ENCODE measurements at regions not wholly inside any gene's neighbourhood (a gene's known extent, or its start where the extent isn't known, plus 50 kb on each side); places are given as distances from the start of the nearest gene placed in this dataset.

DNA sequence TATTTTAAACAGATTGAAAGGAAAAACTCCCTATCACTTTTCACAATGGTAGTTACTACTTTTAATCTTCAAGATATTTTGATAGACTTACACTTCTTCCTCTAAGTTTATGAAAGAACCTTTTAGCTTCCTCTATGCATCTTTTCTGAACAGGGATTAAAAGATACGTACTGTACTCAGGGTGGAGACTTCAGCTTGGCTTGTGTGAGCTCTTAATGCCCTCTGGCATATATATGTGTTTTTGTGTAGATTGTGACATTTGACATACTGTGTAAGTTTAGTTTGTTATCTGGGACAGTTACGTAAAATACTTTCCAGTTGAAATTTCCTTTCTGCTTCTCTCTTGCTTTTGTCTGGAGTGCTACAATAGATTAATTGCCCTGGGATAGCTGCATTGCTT is 109.3 kb upstream of the NUDT6 start:
- DNase-seq: no peak

DNA sequence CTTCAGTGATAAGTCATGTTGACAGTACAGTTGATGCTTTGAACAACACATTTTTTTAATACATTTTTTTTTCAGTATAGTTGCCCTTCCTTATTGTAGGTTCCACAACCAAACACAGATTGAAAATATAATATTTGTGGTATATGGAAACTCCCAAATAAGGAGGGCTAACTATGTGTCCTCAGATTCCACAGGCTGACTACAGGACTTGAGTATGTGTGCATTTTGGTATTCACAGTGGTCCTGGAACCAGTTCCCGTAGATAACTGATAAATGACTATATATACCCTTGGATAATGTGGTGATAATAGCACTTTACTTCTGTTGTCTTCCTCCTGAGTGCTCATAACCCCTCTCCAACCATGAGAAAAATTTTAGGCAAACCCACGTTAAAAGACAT is 111.6 kb upstream of the NUDT6 start:
- peak; percentile 75 for DNase-seq

DNA sequence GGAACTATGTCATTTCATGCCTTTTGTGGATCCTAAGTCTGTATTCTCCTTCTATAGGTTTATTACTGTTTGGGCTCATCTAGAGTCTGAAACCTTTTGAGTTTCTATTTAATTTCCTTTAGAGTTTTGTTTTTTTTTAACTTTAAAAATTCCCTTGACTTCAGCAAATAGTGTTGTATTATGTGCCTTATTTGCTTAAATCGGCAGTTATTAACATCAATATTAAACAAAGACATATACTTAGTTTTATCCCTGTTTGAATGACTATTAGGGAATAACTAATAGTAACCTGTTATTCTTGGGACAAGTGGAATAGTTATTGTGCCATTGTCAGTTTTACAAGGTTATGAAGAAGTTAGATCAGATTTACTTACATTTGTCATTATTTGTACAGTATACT is 112.8 kb upstream of the NUDT6 start:
- DNase-seq: no peak

DNA sequence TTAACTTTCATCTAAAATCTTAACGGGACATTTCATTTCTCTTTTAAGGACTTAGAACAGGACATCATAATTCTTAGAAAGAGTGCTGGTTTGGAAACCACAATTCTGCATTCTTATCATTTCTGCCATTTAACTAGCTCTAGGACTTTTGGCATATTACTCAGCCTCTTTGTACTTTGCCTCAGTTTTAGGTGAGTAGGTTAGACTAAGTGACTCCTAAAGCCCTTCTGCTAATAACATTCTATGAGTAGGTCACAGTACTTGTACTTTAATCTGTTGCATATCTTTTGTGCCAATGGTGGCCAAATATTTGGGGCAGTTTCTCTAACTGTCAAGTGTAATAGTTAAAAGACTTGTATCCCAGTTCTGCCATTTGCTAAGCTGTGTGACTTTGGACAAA is 115.4 kb upstream of the NUDT6 start:
- DNase-seq: peak; percentile 71

DNA sequence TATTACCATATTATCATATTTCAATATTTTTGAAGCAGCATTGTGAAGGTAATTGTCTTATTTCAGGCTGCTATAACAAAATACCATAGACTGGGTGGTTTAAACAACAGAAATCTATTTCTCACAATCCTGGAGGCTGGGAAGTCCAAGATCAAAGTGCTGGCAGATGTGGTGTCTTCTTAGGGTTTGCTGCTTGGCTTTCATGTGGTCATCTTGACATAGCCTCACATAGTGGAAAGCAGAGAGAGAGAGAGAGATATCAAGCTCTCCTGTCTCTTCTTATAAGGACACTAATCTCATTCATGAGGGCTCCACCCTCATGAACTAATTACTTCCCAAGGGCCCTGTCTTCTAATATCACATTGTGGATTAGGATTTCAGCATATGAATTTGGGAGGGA is 119.7 kb upstream of the NUDT6 start:
- no peak for DNase-seq

DNA sequence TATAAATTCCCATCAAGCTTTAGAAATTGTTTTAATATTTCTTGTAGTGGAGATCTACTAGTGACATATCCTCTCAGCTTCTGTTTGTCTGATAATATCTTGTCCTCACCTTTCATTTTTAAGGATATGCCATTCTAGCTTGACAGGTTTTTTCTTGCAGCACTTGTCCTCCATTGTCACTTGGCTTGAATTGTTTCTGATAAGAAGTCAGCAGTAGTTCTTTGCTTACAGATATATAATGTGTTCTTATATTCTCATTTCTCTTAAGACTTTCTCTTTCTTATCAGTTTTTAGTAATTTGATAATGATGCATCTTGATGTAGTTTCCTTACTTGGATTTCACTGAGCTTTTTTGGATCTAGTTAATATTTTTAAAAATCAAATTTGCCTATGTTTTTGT is 120.6 kb upstream of the NUDT6 start:
- DNase-seq: no peak

DNA sequence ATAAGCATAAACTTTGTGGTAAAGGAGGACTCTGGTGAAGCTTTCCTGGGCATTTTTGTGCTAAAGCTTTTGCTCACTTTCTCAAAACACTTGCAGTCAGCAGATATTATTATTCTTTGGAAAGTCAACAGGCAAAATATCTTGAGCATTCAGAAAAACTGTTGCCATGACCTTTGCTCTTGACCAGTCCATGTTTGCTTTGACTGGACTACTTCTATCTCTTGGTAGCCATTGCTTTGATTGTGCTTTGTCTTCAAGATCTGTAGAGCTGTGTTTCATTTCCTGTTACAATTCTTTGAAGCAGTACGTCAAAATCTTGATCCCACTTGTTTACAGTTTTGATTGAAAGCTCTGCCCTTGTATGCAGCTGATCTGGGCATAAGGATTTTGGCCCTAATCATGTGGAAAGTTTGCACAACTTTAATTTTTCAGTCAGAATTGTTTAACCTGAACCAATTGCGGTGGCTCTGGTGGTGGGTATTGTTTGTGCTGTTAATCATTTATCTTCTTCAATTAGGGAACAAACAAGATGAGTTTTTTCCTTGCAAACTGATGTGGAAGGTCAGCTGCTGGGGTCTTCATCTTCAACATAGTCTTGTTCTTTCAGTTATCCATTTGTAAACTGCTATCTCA is 121.5 kb upstream of the NUDT6 start:
- DNase-seq: no peak

DNA sequence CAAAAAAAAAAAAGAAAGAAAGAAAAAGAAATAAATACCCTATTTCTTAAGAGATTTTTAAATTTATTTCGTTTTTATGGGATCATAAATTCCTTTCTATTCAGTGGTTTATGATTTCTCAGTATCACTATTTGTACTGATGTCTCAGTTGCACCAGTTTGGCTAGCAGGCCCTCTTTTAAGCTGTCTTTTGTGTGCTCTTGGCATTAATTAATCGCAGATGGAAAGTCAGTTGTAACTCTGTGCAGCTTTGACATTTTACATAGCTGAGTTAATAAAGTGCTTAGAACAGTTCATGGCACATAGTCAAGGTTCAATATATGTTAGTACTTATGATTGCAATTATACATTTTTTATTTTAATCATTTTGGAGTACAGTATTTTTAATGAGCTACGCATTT is 123.7 kb upstream of the NUDT6 start:
- DNase-seq: peak; percentile 21

DNA sequence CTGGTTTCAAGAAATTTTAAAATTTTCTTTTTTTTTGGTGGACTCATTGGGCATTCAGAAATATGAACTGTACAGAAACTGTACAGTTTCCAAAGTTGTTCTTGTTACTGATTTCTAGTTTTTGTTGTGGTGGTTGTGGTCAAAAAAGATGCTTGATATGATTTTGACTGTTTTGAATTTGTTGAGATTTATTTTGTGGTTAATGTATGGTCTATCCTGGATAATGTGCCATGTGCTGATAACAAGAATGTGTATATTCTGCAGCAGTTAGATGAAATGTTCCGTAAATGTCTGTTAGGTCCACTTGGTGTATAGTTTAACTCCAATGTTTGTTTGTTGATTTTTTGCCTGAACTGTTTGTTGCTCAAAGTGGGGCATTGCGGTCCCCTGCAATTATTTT is 127.6 kb upstream of the NUDT6 start:
- DNase-seq: no peak

DNA sequence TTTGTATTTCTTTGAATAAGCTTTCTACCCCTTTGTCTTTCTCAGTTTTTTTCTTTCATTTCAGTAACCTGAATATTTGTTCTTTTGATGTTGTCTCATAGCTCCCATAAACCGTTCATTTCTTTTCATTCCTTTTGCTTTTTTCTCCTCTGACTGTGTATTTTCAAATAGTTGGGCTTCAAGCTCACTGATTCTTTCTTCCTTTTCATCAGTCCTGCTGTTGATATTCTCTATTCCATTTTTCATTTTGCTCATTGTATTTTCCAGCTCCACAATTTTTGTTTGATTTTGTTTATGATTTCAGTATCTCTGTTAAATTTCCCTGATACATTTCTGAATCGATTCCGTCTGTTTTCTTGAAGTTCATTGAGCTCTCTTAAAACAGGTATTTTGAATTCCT is 129.6 kb upstream of the NUDT6 start:
- DNase-seq: no peak

DNA sequence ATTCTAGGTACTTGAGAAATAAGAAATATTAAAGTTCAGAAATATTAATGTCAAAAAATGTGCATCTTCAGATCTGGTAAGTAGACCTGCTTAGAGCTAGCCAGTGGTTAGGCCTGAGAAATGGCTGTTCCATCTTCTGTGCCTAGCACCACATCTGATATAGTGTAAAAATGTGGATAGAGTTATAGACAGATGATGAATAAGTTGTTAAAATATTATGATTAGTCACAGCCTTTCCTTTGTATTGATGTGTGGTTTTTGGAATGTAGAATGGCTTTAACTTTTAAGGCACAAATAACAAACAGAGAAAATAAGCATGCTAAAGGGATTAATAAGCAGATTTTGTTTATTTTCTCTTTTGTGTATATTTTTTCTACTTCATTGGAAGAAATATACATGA is 133.5 kb upstream of the NUDT6 start:
- peak; percentile 34 for DNase-seq

DNA sequence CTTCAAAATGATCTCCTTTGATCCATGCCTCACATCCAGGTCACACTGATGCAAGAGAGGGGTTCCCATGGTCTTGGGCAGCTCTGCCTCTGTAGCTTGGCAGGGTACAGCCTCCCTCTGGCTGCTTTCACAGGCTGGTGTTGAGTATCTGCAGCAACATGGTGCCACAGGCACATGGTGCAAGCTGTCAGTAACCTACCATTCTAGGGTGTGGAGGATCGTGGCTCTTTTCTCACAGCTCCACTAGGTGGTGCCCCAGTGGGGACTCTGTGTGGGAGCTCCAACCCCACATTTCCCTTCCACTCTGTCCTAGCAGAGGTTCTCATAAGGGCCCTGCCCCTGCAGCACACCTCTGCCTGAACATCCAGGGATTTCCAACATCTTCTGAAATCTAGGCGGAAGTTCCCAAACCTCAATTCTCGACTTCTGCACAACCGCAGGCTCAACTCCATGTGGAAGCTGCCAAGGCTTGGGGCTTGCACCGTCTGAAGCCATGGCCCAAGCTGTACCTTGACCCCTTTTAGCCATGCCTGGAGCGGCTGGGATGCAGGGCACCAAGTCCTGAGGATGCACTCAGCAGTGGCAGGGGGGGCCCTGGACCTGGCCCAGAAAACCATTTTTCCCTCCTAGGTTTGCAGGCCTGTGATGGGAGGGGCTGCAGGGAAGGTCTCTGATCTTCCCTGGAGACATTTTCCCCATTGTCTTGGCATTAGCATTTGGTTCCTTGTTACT is 137.8 kb upstream of the NUDT6 start:
- DNase-seq: no peak

DNA sequence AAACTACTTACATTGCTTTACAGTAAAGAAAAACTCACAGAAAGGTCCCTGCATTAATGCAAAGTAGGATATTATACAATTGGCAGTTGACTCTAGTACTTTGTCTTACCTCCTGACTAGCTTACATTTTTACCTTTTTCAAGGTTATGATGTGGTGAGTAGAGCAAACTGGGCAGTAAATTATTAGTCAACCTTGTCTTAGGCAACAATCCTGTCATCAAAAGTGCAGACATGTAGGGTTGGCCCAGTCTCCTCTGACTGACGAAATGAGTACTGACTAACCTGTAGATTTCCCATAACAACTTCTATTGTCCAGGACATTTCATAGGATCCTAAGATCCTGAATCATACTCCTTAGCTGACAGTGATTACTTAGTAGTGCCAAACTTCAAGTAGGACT is 142.0 kb upstream of the NUDT6 start:
- peak; percentile 53 for DNase-seq

DNA sequence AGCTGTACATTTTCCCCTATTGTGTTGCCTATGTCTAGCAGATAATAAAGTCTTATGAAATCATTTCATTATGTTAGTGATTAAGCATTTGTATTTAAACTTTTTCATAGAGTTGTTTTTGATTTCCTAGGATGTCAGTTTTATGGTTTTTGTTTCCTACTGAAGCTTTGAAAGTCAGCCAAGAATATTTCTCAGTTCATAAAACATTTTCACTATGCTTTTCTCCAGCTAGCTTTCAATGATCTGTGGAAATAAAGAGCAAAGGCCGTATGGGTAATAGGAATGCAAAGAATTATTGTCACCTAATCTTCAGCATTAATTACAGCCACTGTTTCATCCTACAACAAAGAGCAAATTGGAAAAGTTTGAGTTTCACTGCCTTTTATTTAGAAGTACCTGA is 145.7 kb upstream of the NUDT6 start:
- peak; percentile 22 for DNase-seq

DNA sequence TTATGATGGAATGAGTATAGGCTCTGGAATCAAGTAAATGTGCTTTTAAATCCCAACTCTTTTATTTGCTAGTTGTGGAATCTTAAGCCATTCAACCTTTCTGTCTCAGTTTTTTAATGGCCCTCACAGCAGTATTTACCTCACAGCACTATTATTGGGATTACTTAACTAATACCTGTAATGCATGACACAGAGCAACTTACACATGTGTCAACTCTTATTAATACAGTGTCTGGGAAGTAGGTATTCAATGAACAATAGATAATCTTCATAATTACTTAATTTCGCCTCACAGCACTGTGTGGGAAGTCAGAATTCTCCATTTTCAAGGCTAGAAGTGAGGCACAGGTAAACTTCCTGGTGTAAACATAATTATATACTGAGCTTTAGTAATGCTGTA is 149.7 kb upstream of the NUDT6 start:
- no peak for DNase-seq

DNA sequence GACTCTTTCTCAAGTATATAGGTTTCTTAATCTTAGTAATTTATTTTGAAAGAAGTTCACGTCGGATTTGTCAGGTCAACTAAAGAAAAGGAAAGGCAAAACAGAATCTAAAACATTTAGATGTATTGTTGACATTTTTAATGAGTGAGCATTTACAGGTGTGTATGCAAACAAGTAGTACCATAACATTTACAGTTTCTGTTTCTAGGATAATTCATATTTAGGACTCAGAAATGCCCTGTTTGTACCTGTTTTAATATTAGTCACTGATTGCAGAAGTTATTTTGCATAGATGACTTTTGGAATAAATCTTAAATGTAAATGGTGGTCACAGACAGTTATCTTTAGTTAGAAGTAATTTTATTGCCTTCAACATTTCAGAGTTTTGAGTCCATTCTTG is 151.3 kb upstream of the NUDT6 start:
- no peak for DNase-seq

DNA sequence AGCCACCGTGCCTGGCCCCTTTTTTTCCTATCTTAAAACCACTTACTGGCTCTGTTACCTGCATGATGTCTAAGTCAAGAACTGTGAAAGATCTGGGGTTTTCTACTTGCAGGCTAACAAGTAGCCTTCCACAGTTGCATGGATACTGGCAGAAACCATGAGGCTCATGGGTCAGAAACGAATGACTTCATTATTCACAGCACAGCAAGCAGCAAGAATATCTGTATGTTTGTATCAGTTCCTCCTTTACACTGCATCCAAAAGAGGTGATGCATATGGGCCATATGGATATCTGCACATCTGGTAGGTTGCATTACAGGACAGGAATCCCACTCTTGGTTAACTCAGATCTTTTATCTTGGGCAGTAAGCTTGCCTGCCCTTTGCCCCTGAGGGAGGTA is 154.9 kb upstream of the NUDT6 start:
- DNase-seq: no peak

DNA sequence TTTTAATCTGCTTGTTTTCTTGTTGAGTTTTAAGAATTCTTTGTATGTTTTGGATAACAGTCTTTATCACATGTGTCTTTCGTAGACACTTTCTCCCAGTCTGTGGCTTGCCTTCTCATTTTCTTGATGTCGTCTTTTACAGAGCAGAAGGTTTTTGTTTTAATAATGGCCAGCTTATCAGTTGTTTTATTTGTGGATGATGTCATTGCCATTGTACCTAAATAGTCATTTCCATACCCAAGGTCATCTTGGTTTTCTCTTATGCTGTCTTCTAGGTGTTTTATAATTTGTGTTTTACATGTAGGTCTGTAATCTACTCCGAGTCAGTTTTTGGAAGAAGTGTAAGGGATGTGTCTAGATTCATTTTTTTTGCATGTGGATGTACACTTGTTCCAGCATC is 159.6 kb upstream of the NUDT6 start:
- no peak for DNase-seq

DNA sequence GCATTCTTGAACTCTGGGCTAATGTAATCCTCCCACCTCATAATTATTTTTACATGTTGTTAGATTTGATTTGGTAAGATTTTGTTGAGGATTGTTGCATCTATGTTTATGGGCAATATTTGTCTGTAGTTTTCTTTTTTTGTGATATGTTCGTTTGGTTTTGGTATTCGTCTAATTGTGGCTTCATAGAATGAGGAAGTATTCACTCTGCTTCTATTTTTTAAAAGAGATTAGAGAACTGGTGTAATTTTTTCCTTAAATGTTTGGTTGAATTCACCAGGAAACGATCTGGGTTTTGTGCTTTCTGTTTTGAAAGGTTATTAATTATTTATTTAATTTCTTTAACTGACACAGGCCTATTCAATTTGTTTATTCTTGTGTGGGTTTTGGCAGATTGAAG is 161.2 kb upstream of the NUDT6 start:
- no peak for DNase-seq

DNA sequence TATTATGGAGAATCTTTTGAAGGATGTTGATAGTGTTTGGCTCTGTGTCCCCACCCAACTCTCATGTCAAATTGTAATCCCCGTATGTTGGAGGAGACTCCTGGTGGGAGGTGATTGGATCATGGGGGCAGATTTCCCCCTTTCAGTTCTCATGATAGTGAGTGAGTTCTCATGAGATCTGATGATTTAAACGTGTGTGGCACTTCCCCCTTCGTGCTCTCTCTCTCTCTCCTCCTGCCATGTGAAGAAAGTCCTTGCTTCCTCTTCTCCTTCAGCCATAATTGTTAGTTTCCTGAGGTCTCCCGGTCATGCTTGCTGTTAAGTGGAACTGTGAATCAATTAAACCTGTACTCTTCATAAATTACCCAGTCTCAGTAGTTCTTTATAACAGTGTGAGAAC is 166.1 kb upstream of the NUDT6 start:
- no peak for DNase-seq

DNA sequence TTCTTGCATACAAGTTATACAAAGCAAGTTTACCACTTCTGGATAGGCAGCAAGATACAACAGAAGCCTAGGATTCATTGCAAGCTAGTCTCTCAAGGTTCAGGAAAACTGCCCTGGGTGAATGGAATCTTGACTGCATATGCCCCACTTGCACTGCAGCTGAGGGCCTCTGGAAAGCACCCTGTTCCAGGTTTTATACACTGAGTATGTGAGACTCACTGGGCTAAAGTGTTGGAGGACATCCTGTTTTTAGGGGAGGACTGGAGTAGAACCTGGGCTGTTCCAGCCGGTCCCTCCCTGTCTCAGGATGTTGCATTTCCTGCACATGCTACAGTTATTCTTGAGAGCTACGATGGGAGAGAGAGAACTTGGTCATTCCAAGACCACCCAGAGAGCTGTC is 168.5 kb upstream of the NUDT6 start:
- no peak for DNase-seq

DNA sequence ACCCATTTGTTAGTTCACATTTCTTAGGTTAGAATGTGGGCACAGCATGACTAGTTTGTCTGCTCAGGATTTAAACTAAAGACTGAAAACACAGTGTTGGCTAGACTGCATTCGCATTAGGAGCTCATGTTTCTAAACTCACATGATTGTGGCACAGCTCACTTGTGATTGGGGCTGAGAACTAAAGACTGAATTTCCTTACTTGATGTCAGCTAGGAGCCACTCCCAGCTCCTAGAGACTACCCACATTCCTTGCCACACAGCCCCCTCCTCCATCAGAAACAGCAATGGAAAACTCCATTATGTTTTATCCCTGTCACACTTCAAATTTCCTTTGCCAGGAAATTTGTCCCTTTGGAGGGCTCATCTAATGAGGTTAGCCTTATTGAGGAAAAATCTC is 170.2 kb upstream of the NUDT6 start:
- DNase-seq: no peak

DNA sequence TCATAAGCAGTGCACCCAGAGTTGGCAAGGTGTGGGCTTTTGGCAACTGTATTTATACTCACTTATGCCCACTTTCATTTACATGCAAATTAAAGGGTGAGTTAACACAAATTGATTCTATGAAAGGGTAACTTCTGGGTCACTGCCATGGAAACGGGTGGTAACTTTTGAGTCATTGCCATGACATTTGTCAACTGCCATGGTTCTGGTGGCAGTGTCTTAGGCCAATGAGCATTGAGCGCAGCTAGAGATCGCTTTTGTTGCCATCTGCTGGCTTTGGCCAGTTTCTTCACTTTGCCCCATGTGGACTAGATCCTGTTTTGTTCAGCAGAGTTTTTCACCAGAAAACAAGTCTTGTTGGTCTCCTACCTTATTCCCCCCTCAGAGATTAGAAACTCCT is 170.8 kb upstream of the NUDT6 start:
- DNase-seq: no peak

DNA sequence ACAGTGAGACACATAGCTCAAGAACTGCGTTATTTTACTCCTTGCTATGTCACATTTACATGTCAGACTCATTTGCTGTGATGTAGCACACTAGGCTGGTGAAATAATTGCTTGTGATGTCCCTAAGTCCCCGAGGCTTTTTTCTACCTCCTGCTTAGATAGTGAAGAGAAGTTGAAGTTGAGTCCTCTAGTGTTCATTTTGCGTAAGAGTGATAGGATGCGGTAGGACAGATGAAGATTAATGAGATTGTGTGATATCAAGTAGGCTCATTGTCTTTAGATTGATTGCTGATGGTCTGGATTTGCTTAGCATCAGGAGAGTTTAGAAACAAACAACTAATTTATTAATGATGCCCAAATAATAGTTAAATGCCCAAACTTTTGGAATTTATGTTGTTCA is 173.6 kb upstream of the NUDT6 start:
- peak; percentile 36 for DNase-seq

DNA sequence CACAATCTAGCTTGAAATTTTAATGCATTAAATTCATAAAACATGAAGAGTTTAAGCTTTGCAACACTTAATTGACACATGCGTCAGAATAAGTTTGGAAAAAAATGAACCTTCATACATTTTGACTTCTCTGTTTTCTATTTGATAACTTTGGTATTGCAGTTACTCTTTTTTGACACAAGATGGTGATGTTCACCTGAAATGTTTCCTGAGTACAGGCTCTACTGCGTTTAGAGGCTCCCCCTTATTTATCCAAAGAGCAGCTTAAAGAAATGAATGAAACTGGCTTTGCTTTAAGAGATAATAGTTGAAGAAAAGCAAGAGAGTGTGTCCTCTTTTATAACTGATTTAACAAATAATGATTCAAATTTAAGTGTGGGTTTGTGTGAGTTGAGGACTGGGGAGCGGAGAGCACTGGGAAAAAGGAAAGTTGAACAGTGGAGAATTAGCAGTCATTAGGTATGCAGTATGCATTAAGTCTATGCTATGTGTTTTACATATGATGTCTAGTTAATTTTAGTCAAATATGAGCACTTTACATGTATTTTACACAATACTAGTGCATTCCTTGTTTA is 180.6 kb upstream of the NUDT6 start:
- DNase-seq: peak; percentile 69
